ENCODE measurements at regions not wholly inside any gene's neighbourhood (a gene's known extent, or its start where the extent isn't known, plus 50 kb on each side); places are given as distances from the start of the nearest gene placed in this dataset.

- TF ChIP-seq CTCF (IDR thresholded peaks at IDR 0.05), result no peak
- no peak overlapping the region for H3K27ac ChIP-seq
Observed at GRCh38 chr1:193480755-193481154, 294.3 kb upstream of the B3GALT2 start.

- TF ChIP-seq CTCF (IDR thresholded peaks at IDR 0.05), result no peak
- TF ChIP-seq ZFX (IDR thresholded peaks at IDR 0.05; ENCODE audit: borderline replicate concordance), result no peak
- no peak overlapping the region for H3K27ac ChIP-seq
Observed at GRCh38 chr1:193479187-193479586, 292.8 kb upstream of the B3GALT2 start.

- no peak for TF ChIP-seq ZFX (IDR thresholded peaks at IDR 0.05; ENCODE audit: borderline replicate concordance)
- TF ChIP-seq CTCF (IDR thresholded peaks at IDR 0.05), result no peak
- no peak overlapping the region for H3K27ac ChIP-seq
Observed at GRCh38 chr1:193476748-193477147, 290.3 kb upstream of the B3GALT2 start.

- no peak for TF ChIP-seq CTCF (IDR thresholded peaks at IDR 0.05)
- TF ChIP-seq ZFX (IDR thresholded peaks at IDR 0.05; ENCODE audit: borderline replicate concordance), result no peak
Observed at GRCh38 chr1:193473932-193474331, 287.5 kb upstream of the B3GALT2 start.

GRCh38 chr1:193472838-193473398 lies 286.5 kb upstream of the B3GALT2 start:
- no peak for TF ChIP-seq CTCF (IDR thresholded peaks at IDR 0.05)
- TF ChIP-seq ZFX (IDR thresholded peaks at IDR 0.05; ENCODE audit: borderline replicate concordance), result no peak
- H3K27ac ChIP-seq, result no peak overlapping the region

More at GRCh38 chr1:193473932-193474331, 287.5 kb upstream of the B3GALT2 start:
- no peak overlapping the region for H3K27ac ChIP-seq

- H3K27ac ChIP-seq, result no peak overlapping the region
- TF ChIP-seq ZFX (IDR thresholded peaks at IDR 0.05; ENCODE audit: borderline replicate concordance) (no peak), CTCF (IDR thresholded peaks at IDR 0.05) (no peak)
Observed at GRCh38 chr1:193472430-193472829, 286.0 kb upstream of the B3GALT2 start.

- H3K27ac ChIP-seq, result no peak overlapping the region
Observed at GRCh38 chr1:193471981-193472380, 285.6 kb upstream of the B3GALT2 start.

More at GRCh38 chr1:193471981-193472380, 285.6 kb upstream of the B3GALT2 start:
- TF ChIP-seq ZFX (IDR thresholded peaks at IDR 0.05; ENCODE audit: borderline replicate concordance), result no peak
- TF ChIP-seq CTCF (IDR thresholded peaks at IDR 0.05), result no peak

All from 22Rv1 (cell line).